ENCODE measurements at regions not wholly inside any gene's neighbourhood (a gene's known extent, or its start where the extent isn't known, plus 50 kb on each side); places are given as distances from the start of the nearest gene placed in this dataset.
"Not testable (repeated sequence)": the region's sequence is repeated elsewhere in the genome, so short reads cannot be mapped to it uniquely, and the experiment has no call there.

DNA sequence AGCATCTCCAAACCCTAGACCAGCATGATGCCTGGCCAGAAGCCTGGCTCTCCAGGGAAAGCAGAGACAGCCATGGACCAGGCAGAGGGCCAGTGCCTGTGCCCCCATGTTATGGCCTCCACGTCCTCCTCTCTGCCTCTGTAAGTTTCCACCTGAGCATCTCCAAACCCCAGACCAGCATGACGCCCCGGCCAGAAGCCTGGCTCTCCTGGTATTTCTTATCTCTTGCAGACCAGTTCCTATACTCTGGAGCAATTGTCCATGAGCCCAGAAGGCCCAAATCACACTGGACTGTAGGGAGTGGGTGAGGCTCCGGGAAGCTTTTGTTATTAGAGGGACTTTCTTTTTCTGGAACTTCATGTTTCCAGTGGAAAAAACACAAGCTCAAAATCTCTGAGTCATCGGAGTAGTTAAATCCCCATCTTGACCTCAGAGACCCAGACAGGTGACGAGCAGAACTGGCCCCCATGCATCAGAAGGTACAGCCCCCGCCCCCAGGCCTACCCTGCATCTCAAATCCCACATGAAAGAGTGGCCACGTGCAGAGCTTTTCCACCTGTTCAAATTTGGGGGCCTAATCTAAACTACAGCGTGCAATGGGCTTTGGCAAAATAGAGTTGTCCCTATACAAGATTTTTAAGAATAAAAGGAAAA is 110.2 kb upstream of the FOXQ1 start:
- DNase-seq (ENCODE audit: low read depth), result no peak

DNA sequence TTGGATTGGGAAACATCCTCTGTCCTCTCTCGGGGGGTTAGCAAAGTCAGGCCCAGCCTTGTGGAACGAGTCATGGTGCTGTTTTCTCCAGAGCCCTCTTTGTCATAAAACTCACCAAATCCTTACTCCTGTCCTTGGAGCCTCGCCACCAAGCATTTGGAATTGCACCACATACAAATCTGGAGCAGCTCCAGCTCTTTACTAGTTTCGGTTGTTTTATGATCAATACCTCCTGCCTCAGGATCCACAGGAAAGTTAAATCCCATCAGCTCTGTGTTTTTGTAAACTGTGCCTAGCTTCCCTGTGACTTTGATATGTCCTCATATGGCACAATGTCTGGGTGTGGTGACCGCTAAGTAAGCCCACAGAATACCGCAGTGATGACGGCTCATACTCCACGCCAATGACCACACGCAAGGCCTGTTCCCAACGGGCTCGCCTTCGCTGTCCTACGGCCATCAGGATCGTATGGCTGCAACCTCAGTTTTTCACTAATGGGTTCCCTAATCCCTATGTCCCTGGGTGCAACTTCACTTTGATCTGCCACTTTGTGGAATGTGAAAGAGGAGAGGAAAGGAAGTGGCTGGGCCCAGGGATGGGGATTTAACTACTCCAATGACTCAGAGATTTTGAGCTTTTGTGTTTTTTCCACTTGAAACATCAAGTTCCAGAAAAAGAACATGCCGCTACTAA is 111.3 kb upstream of the FOXQ1 start:
- DNase-seq (ENCODE audit: low read depth), result no peak

DNA sequence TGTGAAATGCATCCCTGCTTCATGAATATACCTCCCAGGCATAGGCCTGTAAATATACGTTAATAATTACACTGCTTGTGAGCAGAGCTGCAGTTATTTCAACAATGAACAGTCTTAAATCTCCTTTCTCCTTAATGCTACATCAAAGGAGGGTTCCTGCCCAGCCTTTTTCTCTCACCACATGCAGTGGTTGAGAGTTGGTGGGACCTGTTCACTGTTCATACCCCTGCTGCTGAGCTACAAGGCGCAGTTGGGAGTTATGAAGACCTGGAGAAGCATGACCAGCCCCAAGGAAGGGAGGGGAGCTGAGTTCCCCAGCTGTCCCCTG is 111.9 kb upstream of the FOXQ1 start:
- DNase-seq (ENCODE audit: low read depth), result no peak

DNA sequence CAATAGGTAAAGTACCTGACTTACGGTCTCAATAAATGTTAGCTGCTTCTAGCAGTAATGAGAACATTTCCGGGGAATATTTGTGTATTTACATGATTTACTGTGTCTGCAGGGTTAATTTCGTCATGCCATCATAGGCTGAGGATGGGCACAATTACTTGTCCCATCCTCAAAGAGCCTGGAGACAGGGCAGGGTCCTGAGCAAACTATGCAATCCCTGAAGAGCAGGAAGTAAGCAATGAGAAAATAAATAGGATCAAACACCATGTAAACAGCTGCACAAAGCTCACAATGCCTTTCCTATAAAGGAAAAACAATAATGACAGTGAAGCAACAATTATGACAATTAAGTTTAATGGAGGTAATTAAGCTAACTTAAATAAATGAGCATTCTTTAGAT is 114.6 kb upstream of the FOXQ1 start:
- no peak for DNase-seq (ENCODE audit: low read depth)

DNA sequence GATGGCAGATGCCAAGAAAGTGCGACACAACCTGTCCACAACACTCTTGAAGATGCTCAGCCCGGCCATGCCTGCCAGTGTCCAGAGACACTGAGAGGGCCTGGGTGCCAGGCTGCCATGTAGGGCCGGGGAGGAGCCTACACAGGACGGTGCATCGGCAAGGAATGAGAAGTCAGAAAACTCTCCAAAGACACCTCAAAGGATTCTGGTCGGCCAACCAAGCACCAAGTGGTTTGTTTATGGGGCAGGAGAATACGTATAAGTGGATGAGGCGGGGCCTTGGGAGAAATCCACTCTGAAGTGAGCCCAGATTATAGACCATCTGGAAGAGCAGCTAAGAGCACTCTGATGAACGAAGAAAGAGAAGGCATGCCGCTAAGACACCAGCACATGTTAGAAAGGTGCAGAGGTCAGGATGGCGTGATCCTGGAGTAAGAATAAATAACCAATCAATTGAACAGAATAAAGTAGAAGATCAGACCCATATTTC is 120.7 kb upstream of the FOXQ1 start:
- DNase-seq (ENCODE audit: low read depth), result no peak

DNA sequence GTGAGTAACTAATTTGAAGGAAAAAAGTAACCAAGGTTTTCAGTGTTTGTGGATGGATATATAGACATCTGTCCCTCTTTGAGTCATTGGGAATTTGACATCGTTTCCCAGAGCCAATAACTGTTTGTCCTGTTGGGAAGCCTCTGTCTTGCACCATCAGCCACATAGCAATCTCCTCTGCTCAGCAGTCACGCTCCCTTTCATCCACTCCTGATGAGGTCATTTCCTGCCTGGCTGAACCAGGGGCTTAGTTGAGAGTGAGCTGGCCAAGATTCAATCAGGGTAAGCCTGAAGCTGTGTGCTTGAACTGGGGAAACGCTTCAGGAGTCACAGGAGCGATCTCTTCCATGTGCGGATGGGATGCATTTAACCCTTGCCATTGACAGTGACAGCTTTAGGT is 121.5 kb upstream of the FOXQ1 start:
- peak; percentile 55 for DNase-seq (ENCODE audit: low read depth)

DNA sequence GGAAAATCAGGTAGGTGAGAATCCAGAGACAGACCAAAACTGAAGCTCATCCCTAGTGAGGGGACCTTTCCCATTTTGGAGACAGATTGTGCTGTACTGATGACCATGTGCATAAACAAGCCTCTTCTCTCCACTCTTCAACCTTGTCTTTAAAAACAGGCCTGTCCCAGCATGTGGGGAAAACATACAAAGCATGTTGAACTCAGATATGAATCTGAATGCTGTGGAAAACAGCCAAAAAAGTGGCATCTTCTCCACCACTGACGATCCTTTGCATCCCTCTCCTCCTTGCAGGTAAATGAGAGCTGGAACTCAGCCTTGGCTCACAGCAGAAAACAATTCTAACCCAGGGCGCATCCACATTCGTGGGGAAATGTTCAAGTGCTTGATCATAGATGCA is 123.7 kb upstream of the FOXQ1 start:
- no peak for DNase-seq (ENCODE audit: low read depth)

DNA sequence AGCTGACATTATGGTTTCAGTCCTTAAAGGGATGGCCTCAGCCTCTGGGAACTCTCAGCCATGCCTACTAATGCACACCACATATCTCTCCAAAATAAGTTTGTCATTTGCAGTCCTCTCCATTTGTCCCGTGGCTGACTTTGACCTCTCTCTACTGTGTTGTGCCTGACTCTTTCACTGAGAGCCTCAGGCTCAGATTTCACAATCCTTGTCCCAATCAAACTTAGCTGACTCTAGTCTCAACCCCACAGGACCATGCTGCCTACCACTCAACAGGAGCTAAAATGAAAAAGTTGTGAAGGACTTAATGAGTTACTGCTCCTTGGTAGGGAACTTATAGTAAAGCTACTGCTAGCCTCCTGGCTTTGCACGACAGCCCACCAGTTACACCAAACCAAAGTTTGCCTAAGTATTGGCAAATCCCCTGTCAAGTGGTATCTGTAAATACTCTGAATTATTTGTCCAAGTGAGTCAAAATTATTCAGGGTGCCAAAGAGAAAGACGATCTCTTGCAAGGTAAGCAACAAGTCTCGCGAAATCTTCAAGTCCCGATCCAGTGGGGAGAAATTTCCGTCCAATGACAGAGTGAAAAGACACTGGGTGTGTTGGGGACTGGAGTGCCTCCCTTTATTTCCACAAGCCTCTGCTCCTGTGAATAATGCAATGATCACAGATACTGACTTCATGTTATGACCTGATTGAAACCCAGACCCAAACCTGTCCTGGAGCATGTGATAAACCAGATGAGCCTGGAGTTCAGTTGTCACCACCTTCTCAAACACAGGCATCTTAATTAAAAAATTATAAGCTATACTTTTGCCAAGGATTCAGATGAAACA is 124.4 kb upstream of the FOXQ1 start:
- no peak for DNase-seq (ENCODE audit: low read depth)

DNA sequence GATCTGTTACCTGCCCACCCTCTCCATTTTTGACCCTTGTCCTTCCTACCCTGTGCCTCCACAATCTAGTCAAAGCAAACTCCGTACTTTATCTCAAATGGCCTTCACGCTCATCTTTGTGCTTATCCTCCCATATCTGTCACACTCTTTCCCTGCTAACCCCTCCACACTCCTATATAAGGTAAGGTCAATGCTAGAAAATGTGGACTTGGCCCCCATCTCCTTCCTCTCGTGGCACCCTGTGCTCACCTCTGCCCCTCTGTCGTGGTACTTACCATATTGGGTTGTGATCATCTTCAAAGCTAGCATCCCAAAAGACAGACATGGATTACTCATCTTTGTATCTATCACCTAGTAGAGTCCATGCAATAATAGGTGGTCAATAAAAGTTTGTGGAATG is 127.6 kb upstream of the FOXQ1 start:
- DNase-seq (ENCODE audit: low read depth), result no peak

DNA sequence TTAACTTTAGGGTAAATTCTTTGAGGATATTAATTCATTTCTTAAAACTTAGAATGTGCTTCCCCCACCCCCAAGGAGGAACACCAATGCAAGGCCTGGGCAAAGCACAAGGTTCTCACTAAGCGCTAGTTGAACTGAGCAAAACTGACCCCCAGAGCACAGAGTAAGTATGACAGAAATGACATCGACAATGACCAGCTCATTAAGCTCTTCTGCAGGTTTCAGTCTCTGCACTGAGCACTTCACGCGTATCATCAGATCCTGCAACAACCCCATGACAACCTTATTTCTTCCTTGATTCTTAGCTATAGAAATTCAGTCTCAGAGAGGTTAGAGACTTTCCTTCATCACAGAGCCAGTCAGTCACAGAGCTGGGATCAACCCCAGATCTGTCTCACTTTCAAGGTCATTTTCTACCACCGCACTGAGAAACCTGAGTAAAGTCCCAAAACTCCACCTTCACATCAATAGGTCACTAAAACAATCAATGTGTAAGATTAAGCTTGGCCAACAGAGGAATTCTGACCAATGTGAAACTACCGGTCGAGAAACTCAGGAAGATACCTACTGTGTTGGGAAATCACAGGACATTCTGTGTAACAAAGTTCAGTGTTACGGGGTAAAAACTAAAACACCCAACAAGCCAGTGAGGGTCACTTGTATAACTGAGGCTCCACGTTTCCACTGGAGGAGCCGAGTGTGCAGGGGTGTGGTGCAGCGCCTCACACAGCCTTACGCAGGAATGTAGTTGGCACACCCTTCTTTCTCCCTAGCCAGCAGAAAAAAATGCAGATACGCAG is 129.0 kb upstream of the FOXQ1 start:
- no peak for DNase-seq (ENCODE audit: low read depth)

DNA sequence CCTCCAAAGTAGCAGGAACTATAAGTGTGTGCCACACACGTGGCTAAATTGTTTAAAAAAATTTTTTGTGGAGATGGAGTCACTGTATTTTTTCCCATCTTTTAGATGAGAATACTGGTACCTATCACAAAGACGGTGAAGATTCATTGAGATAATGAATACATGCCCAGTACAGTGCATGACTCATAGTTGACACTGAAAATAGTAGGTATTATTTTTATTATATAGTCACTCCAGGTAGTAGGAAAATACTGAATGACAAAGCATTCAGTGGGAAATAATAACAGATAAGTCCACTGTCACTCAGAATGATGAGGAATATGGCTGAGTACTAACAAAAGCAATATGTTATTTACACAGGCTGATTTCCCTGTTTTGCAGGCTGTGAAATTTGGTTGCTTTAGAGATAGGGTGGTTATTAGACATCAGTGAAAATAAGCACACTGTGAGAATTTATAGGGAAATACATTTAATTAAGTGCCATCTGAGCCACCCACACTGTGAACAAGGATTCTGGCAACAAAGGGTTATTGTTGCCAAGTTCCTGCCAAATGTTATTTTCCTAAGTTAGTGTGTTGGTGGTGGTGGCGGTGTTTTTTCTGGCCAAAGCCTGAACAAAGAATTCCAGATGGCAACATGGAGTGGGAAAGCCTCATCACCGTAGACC is 129.8 kb upstream of the FOXQ1 start:
- no peak for DNase-seq (ENCODE audit: low read depth)

DNA sequence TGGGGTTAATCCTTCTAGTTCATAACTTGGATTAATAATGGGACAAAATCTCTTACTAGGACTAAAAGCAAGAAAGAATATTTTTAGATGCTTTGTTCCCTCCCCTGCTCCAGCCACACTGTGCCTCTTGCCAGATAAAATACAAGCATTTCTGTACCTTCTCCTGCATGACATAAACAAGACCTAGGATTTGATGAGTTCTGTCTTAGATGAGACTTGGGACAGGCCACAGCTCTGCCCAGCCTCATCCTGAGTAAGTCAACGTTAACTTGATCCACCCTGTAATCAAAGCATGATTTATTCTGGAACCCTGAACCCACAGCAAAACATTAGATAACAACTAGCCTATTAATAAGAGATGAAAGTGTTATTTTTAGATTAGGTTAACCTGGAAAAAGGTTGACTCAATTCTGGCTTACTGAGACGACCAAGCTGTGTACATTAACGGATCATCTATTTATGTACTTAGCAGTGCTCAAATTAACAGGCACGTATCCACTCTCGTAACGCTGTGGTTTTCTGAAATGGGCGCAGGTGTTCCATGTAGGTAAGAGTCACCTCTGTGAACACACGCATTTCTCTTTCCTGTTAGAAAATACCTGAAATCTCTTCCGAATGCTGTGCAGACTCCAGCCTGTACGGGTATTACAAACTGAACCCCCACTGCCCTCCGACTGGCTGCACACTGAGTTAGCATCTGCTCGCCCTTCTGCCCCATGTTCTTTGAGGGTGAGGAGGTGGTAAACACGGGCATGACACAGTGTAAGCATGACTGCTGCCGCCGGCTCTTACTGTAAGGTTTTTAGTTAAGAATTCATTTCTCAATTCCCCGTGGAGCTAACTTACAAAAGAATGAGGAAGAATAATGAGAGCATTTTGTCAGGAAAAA is 132.1 kb upstream of the FOXQ1 start:
- DNase-seq (ENCODE audit: low read depth), result no peak

DNA sequence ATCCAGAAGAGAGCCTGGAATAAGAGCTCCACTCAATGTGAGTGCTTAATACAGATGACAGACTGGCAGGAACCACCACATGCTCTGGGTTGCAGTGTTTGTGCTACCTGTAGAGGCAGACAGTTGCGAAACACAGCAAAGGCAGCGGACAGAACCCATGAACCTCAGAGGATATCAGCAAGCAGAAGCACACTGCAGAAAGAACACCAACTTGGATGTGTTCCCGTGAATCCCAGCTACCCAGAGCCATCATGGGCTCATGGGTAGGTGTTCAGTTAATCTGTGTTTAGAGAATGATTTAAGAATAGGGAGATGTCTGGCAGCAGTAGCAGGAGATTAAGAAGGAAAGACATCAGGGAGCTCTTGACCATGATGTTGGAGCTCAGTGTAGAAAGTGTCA is 133.3 kb upstream of the FOXQ1 start:
- no peak for DNase-seq (ENCODE audit: low read depth)

DNA sequence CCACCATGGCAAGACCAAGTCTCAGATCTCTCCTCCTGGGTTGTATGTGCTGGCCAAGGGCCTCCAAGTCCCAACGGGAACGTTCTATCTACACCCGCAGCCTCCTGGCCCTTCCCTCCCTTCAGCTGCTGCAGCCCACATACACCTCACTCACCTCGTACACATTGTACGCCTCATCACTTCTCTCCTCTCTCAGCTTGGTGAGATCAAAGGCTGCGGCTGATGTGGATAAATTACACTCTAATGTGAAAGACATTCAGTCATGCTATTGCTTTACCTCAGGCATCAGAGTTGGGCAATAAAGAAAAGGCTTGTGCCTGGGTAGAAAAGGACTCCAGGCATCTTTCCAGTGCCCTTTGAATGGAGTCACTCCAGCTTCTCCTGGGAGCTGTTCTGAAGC is 135.3 kb upstream of the FOXQ1 start:
- no peak for DNase-seq (ENCODE audit: low read depth)

DNA sequence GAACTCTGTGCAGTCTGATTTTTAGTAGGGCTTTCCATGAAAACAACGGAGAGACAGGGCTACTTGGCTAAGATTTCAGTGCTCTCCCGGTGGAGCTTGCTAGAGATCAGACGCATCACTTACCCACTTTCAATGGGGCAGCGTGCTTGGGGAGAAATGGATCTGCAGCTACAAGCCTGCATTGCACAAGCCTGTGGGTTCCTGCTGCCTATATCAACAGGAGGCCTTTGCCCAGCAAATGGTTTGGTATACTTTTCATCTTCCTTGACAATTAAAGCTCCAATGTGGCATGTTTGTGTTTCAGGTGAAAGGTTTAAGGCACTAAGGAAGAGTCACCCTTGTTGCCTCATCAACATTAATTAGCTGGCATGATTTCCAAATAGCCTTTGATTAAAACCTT is 136.0 kb upstream of the FOXQ1 start:
- DNase-seq (ENCODE audit: low read depth), result no peak

DNA sequence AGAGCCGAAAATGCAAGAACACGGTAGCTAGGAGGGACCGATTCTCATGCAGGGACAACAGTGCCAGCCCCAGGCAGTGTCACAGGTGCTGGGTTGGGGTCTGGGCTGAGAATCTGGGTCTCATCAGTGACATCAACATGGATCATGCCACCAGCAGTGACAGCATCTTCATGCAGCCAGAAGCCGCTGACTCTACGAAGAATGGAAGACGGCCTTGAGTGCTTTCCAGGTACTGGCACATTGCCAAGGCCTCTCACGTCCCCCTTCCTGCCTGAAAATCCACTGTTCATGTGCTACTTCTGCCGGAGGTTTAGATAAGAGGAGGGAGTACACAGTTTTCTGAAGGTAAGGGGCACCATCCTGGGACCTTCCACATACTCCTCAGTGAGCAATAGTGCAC is 141.1 kb upstream of the FOXQ1 start:
- DNase-seq (ENCODE audit: low read depth), result peak; percentile 4

DNA sequence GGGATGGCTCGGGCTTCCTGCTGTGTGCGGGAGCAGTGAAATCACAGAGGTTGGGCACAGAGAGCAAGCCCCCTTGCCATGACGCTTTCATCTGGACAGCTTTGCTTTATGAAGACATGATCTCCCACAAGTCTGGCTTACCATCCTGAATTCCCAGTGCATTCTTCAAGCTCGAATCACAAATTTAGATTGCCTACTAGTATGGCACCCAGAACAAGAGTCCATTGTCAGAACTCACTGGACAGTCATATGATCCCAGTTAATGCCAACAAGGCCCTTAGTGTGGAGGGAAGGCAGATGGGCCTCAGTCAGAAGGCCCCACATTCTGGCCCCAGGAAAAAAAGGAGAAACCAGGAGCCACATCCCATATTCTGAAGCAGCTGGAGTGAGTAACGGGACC is 147.3 kb upstream of the FOXQ1 start:
- no peak for DNase-seq (ENCODE audit: low read depth)

DNA sequence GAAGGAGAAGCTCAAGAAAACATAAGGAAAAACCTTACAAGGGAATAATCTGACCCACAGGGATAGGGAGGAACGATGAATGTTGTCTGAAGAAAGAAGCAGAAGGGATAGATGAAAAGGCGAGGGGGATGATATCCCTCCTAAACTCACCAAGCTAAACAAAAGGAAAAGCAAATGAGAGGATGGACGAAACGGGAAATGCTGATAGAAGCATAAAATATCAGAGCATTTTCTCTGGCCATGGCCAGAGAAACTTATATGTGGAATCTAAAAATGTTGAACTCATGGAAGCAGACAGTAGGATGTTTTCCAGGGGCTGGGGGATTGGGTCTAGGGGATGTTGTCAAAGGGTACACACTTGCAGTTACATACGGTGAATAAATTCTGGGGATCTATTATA is 148.4 kb upstream of the FOXQ1 start:
- DNase-seq (ENCODE audit: low read depth), result no peak

DNA sequence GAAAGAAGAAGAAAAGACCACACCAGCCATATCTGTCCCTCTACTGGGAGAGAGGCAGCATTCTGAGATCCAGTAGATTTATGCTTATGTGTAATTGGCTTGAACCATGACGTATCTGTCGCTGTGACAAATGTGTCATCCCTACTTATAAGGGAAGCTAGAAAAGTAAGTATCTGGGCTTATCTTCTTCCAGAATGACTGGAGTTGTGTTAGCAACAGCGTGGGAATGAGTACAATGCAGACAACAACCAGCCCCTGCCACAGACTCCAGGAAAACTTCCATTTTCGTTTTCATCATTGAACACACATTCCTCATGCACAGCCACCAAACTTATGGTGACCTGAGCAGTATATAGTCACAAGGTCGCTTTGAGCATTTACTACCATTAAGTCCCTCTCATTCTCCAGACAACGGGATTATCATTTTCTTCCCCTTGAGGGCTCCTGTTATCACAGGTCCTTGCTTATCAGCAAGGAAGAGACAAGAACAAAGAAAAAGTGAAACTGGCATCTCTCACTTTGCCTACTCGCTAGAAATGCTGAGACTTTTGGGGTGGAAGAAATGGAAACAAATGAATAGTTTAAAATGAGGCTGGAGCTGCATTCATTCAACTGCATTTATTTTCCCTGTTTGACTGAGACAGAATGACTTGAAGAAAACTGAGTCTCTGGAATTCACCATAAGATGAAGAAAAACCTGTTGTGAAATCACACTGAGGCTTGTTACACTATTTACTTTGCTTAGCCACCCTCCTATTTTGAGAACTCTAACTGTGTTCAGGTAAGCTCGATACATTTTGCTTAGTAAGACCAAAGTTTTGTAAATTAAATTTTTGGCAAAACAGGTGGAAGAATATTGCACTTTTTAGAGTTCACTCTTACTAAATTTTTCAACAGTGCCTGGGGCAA is 149.3 kb upstream of the FOXQ1 start:
- DNase-seq (ENCODE audit: low read depth), result no peak

DNA sequence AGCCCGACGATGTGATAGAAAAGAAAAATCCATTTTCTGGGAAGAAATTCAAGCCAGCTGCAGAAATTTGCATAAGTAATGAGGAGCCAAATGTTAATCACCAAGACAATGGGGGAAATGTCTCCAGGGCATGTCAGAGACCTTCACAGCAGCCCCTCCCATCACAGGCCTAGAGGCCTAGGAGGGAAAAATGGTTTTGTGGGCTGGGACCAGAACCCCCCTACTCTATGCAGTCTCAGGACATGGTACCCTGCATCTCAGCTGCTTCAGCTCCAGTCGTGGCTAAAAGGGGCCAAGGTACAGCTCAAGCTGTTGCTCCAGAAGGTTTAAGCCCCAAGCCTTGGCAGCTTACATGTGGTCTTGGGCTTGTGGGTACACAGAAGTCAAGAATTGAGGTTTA is 155.5 kb upstream of the FOXQ1 start:
- DNase-seq (ENCODE audit: low read depth), result not testable (repeated sequence)
